DND-41 (cell line): ENCODE measurements at regions not wholly inside any gene's neighbourhood (a gene's known extent, or its start where the extent isn't known, plus 50 kb on each side); places are given as distances from the start of the nearest gene placed in this dataset.

ENCODE experiments used
- EZH2 ChIP-seq: IDR thresholded peaks from 3 replicates; pipeline ENCODE4 v1.6.1; 2012; ENCODE audit warnings: borderline replicate concordance, low read depth, mild to moderate bottlenecking, moderate library complexity, low read length, inconsistent platforms; ENCODE audit not compliant: severe bottlenecking
- TF ChIP-seq, protein P1 (sequence below): IDR thresholded peaks from 2 replicates; pipeline ENCODE4 v1.5.1; 2012; ENCODE audit warnings: borderline replicate concordance, low read length, moderate library complexity, mild to moderate bottlenecking; ENCODE audit not compliant: poor library complexity, severe bottlenecking; ENCODE audit errors: extremely low read depth

DNA sequence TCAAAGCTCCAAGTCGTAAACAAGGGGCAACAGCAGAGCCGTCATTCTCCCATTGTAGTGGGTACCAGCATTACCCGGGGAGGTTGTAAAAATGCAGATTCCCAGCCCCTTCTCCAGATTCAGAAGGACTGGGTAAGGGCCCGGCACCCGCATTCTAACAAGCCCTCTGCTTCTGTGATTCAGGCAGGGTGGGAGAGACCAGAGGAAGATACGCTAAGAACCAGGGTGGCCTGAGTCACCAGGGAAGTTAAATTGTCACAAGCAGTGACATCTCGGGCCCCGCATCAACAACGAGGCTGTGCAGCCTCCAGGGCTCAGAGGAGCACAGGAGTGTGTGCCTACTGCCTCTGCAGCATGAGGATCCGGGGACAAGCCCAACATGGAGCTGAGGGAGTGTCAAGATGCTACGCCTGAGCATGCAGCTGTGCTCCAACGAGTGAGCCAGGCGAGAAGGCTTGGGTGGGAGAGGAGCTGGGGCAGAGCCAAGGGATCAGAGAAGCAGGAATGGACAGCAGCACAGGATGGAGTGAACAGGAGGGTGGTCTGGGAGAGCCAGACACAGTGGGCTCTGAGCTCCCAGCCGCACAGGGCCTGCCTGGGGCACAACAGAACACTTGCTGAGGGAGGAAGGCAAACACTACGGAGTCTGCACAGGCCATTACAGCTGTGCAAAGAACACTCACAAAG is 68.5 kb downstream of the CPN2 start:
- TF ChIP-seq EZH2, result no peak
- TF ChIP-seq, protein P1, sequence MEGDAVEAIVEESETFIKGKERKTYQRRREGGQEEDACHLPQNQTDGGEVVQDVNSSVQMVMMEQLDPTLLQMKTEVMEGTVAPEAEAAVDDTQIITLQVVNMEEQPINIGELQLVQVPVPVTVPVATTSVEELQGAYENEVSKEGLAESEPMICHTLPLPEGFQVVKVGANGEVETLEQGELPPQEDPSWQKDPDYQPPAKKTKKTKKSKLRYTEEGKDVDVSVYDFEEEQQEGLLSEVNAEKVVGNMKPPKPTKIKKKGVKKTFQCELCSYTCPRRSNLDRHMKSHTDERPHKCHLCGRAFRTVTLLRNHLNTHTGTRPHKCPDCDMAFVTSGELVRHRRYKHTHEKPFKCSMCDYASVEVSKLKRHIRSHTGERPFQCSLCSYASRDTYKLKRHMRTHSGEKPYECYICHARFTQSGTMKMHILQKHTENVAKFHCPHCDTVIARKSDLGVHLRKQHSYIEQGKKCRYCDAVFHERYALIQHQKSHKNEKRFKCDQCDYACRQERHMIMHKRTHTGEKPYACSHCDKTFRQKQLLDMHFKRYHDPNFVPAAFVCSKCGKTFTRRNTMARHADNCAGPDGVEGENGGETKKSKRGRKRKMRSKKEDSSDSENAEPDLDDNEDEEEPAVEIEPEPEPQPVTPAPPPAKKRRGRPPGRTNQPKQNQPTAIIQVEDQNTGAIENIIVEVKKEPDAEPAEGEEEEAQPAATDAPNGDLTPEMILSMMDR, result no peak
